HEK293 (cell line): ENCODE measurements at regions not wholly inside any gene's neighbourhood (a gene's known extent, or its start where the extent isn't known, plus 50 kb on each side); places are given as distances from the start of the nearest gene placed in this dataset.

Source experiments
- CTCF ChIA-PET: fragments of 350-600 bp; formaldehyde crosslinking; extraction: SDS; loops from one replicate; lab custom pipeline; 2021; ENCODE audit warnings: antibody characterized with exemption; lab: Yijun Ruan, JAX
- POLR2A ChIA-PET: fragments of 300-600 bp; formaldehyde crosslinking; extraction: SDS; loops from one replicate; lab custom pipeline; 2020; ENCODE audit warnings: antibody characterized with exemption, inconsistent platforms; lab: Yijun Ruan, JAX
- H3K27ac ChIP-seq: fragments of 200-500 bp; sonication (Bioruptor generic); 2 replicates; pipeline ENCODE4 v1.5.1; 2014; ENCODE audit warnings: low read depth, low read length, control low read depth, inconsistent platforms; ENCODE audit errors: extremely low read depth
- H3K36me3 ChIP-seq, 2 experiments: fragments of 200-500 bp in 1 of 2; sonication (Bioruptor generic) in 1 of 2; 1 replicate in 1 of 2; 2 replicates in 1 of 2; pipeline ENCODE4 v1.5.1; 2014 to 2017; ENCODE audit warnings: inconsistent platforms in 2 of 2, low read length in 2 of 2; ENCODE audit not compliant: control insufficient read depth in 2 of 2, insufficient read depth in 1 of 2
- H3K4me1 ChIP-seq: fragments of 200-500 bp; sonication (Bioruptor generic); 2 replicates; pipeline ENCODE4 v1.5.1; 2014; ENCODE audit warnings: mild to moderate bottlenecking, low read length, inconsistent platforms; ENCODE audit not compliant: control insufficient read depth, insufficient read depth
- H3K4me3 ChIP-seq: 2 replicates; pipeline ENCODE4 v1.5.1; 2011; ENCODE audit warnings: low read depth, mild to moderate bottlenecking, control low read depth, low read length, moderate library complexity
- H3K9me3 ChIP-seq: fragments of 200-500 bp; sonication (Bioruptor generic); 2 replicates; pipeline ENCODE4 v1.5.1; 2014; ENCODE audit warnings: low read depth, low read length, inconsistent platforms; ENCODE audit not compliant: control insufficient read depth, insufficient read depth
- GLI4 ChIP-seq: fragments of 450-650 bp; formaldehyde crosslinking; IDR thresholded peaks from 2 replicates; pipeline ENCODE4 v1.5.1; 2016; ENCODE audit warnings: missing biosample characterization, missing genetic modification characterization
- GLIS1 ChIP-seq: fragments of 450-650 bp; formaldehyde crosslinking; IDR thresholded peaks from 2 replicates; pipeline ENCODE4 v1.5.1; 2016; ENCODE audit warnings: missing biosample characterization, missing genetic modification characterization
- HOXA7 ChIP-seq: sonication (generic); formaldehyde crosslinking; IDR thresholded peaks from 2 replicates; pipeline ENCODE4 v1.8.1; 2022; ENCODE audit warnings: missing genetic modification reagents, borderline replicate concordance
- IKZF3 ChIP-seq: fragments of 450-650 bp; IDR thresholded peaks from 2 replicates; pipeline ENCODE4 v1.5.0; 2018; ENCODE audit warnings: missing biosample characterization, mild to moderate bottlenecking, missing genetic modification characterization, moderate library complexity
- KLF16 ChIP-seq: fragments of 450-650 bp; formaldehyde crosslinking; IDR thresholded peaks from 2 replicates; pipeline ENCODE4 v1.5.1; 2017; ENCODE audit warnings: missing biosample characterization, missing genetic modification characterization
- MEIS1 ChIP-seq: sonication (generic); formaldehyde crosslinking; IDR thresholded peaks from 2 replicates; pipeline ENCODE4 v1.8.1; 2022; ENCODE audit warnings: missing genetic modification reagents, mild to moderate bottlenecking, borderline replicate concordance
- ZFHX2 ChIP-seq: fragments of 450-650 bp; formaldehyde crosslinking; conservative IDR thresholded peaks from 2 replicates; pipeline ENCODE4 v1.5.1; 2016; ENCODE audit warnings: missing biosample characterization, missing genetic modification characterization
- ZNF175 ChIP-seq: fragments of 450-650 bp; formaldehyde crosslinking; IDR thresholded peaks from 2 replicates; pipeline ENCODE4 v1.5.1; 2016; ENCODE audit warnings: missing biosample characterization, missing genetic modification characterization
- ZNF211 ChIP-seq: fragments of 450-650 bp; formaldehyde crosslinking; IDR thresholded peaks from 2 replicates; pipeline ENCODE4 v1.5.1; 2016; ENCODE audit warnings: low read depth, missing biosample characterization, missing genetic modification characterization
- ZNF221 ChIP-seq: fragments of 450-650 bp; formaldehyde crosslinking; IDR thresholded peaks from 2 replicates; pipeline ENCODE4 v1.5.1; 2017; ENCODE audit warnings: missing biosample characterization, missing genetic modification characterization, borderline replicate concordance
- ZNF248 ChIP-seq: fragments of 450-650 bp; formaldehyde crosslinking; IDR thresholded peaks from 2 replicates; pipeline ENCODE4 v1.5.1; 2017; ENCODE audit warnings: missing biosample characterization, missing genetic modification characterization
- ZNF302 ChIP-seq: fragments of 450-650 bp; formaldehyde crosslinking; IDR thresholded peaks from 2 replicates; pipeline ENCODE4 v1.5.1; 2016; ENCODE audit warnings: missing biosample characterization, missing genetic modification characterization, low read depth
- ZNF350 ChIP-seq: fragments of 450-650 bp; formaldehyde crosslinking; IDR thresholded peaks from 2 replicates; pipeline ENCODE4 v1.5.0; 2017; ENCODE audit warnings: missing biosample characterization, mild to moderate bottlenecking, missing genetic modification characterization
- ZNF433 ChIP-seq: fragments of 450-650 bp; formaldehyde crosslinking; IDR thresholded peaks from 2 replicates; pipeline ENCODE4 v1.5.1; 2016; ENCODE audit warnings: missing biosample characterization, missing genetic modification characterization, low read depth
- ZNF473 ChIP-seq: fragments of 450-650 bp; formaldehyde crosslinking; IDR thresholded peaks from 2 replicates; pipeline ENCODE4 v1.5.1; 2017; ENCODE audit warnings: missing biosample characterization, missing genetic modification characterization
- ZNF544 ChIP-seq: fragments of 450-650 bp; formaldehyde crosslinking; IDR thresholded peaks from 2 replicates; pipeline ENCODE4 v1.5.0; 2017; ENCODE audit warnings: missing biosample characterization, missing genetic modification characterization
- ZNF555 ChIP-seq: fragments of 450-650 bp; formaldehyde crosslinking; conservative IDR thresholded peaks from 2 replicates; pipeline ENCODE4 v1.5.1; 2017; ENCODE audit warnings: missing biosample characterization, mild to moderate bottlenecking, missing genetic modification characterization, inconsistent platforms
- ZNF596 ChIP-seq: fragments of 450-650 bp; IDR thresholded peaks from 2 replicates; pipeline ENCODE4 v1.5.0; 2018; ENCODE audit warnings: missing biosample characterization, mild to moderate bottlenecking, missing genetic modification characterization, moderate library complexity
- ZNF621 ChIP-seq: fragments of 450-650 bp; formaldehyde crosslinking; IDR thresholded peaks from 2 replicates; pipeline ENCODE4 v1.5.1; 2017; ENCODE audit warnings: missing biosample characterization, missing genetic modification characterization
- ZNF664 ChIP-seq: fragments of 450-650 bp; formaldehyde crosslinking; IDR thresholded peaks from 2 replicates; pipeline ENCODE4 v1.5.1; 2016; ENCODE audit warnings: missing biosample characterization, missing genetic modification characterization
- ZNF777 ChIP-seq: fragments of 450-650 bp; formaldehyde crosslinking; IDR thresholded peaks from 2 replicates; pipeline ENCODE4 v1.5.1; 2017; ENCODE audit warnings: missing biosample characterization, missing genetic modification characterization, borderline replicate concordance
- ZNF791 ChIP-seq: fragments of 450-650 bp; formaldehyde crosslinking; IDR thresholded peaks from 2 replicates; pipeline ENCODE4 v1.5.1; 2016; ENCODE audit warnings: missing biosample characterization, missing genetic modification characterization
- TF ChIP-seq, protein P1 (sequence below): fragments of 450-650 bp; formaldehyde crosslinking; IDR thresholded peaks from 2 replicates; pipeline ENCODE4 v1.5.1; 2016; ENCODE audit warnings: missing biosample characterization, missing genetic modification characterization, low read depth
- TF ChIP-seq, protein P2 (sequence below): fragments of 450-650 bp; formaldehyde crosslinking; IDR thresholded peaks from 2 replicates; pipeline ENCODE4 v1.5.1; 2016; ENCODE audit warnings: missing biosample characterization, missing genetic modification characterization
- TF ChIP-seq, protein P3 (sequence below): sonication (generic); formaldehyde crosslinking; IDR thresholded peaks from 2 replicates; pipeline ENCODE4 v1.8.1; 2022; ENCODE audit warnings: mild to moderate bottlenecking, moderate library complexity, missing genetic modification reagents
- TF ChIP-seq, protein P4 (sequence below): fragments of 450-650 bp; formaldehyde crosslinking; IDR thresholded peaks from 2 replicates; pipeline ENCODE4 v1.5.1; 2017; ENCODE audit warnings: missing biosample characterization, missing genetic modification characterization
- TF ChIP-seq, protein P5 (sequence below): fragments of 450-650 bp; formaldehyde crosslinking; IDR thresholded peaks from 2 replicates; pipeline ENCODE4 v1.5.1; 2016; ENCODE audit warnings: missing biosample characterization, missing genetic modification characterization

DNA sequence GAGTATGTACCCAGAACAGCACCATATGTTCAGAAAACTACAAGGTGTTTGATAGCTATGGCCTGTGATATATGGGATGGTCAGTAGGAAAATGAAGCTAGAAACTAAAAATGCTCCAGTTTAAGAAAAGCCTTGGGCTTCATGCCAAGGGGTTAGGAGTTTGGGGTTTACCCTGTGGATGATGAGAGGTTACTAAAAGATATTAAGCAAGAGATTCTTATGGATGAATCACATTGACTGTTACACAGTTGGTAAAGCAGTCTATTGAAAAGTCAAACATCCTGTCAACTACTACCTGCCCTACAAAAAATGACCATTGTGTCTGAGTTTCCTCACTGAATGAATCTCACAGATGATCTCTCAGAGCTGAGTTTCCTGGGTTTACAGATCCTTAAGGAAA is 166.2 kb upstream of the INHBA start (continued):
- TF ChIP-seq, protein P1, sequence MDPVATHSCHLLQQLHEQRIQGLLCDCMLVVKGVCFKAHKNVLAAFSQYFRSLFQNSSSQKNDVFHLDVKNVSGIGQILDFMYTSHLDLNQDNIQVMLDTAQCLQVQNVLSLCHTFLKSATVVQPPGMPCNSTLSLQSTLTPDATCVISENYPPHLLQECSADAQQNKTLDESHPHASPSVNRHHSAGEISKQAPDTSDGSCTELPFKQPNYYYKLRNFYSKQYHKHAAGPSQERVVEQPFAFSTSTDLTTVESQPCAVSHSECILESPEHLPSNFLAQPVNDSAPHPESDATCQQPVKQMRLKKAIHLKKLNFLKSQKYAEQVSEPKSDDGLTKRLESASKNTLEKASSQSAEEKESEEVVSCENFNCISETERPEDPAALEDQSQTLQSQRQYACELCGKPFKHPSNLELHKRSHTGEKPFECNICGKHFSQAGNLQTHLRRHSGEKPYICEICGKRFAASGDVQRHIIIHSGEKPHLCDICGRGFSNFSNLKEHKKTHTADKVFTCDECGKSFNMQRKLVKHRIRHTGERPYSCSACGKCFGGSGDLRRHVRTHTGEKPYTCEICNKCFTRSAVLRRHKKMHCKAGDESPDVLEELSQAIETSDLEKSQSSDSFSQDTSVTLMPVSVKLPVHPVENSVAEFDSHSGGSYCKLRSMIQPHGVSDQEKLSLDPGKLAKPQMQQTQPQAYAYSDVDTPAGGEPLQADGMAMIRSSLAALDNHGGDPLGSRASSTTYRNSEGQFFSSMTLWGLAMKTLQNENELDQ (tag by site-specific recombination), result no peak
- no peak for TF ChIP-seq ZNF473 (tag by site-specific recombination)
- TF ChIP-seq, protein P2, sequence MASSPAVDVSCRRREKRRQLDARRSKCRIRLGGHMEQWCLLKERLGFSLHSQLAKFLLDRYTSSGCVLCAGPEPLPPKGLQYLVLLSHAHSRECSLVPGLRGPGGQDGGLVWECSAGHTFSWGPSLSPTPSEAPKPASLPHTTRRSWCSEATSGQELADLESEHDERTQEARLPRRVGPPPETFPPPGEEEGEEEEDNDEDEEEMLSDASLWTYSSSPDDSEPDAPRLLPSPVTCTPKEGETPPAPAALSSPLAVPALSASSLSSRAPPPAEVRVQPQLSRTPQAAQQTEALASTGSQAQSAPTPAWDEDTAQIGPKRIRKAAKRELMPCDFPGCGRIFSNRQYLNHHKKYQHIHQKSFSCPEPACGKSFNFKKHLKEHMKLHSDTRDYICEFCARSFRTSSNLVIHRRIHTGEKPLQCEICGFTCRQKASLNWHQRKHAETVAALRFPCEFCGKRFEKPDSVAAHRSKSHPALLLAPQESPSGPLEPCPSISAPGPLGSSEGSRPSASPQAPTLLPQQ (tag by site-specific recombination), result no peak
- no peak for TF ChIP-seq HOXA7 (CRISPR knock-in tag)
- TF ChIP-seq, protein P3, sequence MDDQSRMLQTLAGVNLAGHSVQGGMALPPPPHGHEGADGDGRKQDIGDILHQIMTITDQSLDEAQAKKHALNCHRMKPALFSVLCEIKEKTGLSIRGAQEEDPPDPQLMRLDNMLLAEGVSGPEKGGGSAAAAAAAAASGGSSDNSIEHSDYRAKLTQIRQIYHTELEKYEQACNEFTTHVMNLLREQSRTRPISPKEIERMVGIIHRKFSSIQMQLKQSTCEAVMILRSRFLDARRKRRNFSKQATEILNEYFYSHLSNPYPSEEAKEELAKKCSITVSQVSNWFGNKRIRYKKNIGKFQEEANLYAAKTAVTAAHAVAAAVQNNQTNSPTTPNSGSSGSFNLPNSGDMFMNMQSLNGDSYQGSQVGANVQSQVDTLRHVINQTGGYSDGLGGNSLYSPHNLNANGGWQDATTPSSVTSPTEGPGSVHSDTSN (CRISPR knock-in tag), result no peak
- TF ChIP-seq GLI4 (tag by site-specific recombination), result no peak
- no peak for TF ChIP-seq ZNF221 (tag by site-specific recombination)

DNA sequence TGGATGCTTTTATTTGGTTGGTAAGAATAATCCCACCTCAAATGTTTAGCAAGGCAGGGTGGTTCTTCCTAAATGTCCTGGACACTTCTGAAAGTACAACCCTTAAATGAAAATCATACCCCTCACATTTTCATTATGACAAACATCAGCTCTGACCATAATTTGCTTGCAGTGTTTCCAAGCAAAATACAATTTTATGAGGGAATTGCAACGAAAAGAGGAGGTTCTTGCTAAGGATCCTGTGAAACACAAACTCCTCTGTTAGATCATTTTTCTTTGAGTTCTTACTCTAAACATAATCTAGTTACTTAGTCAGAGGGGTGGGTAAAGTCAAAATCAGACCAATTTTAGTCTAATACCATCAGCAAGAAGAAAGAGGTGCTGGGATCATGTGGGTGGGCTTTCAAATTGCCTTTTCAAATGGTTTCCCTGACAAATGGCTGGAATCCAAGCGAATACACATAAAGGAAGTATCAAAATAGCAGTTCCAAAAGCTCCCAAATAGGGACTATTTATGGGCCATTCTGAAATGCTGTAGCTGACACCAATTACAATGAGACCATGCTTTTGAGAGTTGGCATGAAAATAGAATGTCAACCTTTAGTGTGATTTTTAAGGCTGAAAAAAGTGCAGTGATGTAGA is 164.9 kb upstream of the INHBA start:
- H3K4me1 ChIP-seq, result peaks cover 3% of the 10 kb centered on the region; the same call in 1 of the 2 replicates
- ChIA-PET CTCF (no interaction called here), POLR2A (no interaction called here)
- no peaks in the 10 kb centered on the region for H3K36me3 ChIP-seq
- H3K9me3 ChIP-seq, result no peaks in the 10 kb centered on the region
- H3K27ac ChIP-seq, result no peak overlapping the region
- TF ChIP-seq ZNF211 (no peak), ZNF544 (tag by site-specific recombination) (no peak), KLF16 (tag by site-specific recombination) (no peak), ZNF350 (tag by site-specific recombination) (no peak), ZNF621 (no peak), ZNF433 (no peak), MEIS1 (CRISPR knock-in tag) (no peak), ZNF555 (tag by site-specific recombination) (no peak), GLIS1 (no peak), ZNF777 (tag by site-specific recombination) (no peak), ZNF175 (tag by site-specific recombination) (no peak), ZNF302 (tag by site-specific recombination) (no peak), ZNF596 (no peak), IKZF3 (tag by site-specific recombination) (no peak), ZNF664 (tag by site-specific recombination) (no peak), ZFHX2 (no peak), ZNF248 (tag by site-specific recombination) (no peak), ZNF791 (tag by site-specific recombination) (no peak)
- TF ChIP-seq, protein P4, sequence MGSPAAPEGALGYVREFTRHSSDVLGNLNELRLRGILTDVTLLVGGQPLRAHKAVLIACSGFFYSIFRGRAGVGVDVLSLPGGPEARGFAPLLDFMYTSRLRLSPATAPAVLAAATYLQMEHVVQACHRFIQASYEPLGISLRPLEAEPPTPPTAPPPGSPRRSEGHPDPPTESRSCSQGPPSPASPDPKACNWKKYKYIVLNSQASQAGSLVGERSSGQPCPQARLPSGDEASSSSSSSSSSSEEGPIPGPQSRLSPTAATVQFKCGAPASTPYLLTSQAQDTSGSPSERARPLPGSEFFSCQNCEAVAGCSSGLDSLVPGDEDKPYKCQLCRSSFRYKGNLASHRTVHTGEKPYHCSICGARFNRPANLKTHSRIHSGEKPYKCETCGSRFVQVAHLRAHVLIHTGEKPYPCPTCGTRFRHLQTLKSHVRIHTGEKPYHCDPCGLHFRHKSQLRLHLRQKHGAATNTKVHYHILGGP (tag by site-specific recombination), result no peak
- TF ChIP-seq, protein P5, sequence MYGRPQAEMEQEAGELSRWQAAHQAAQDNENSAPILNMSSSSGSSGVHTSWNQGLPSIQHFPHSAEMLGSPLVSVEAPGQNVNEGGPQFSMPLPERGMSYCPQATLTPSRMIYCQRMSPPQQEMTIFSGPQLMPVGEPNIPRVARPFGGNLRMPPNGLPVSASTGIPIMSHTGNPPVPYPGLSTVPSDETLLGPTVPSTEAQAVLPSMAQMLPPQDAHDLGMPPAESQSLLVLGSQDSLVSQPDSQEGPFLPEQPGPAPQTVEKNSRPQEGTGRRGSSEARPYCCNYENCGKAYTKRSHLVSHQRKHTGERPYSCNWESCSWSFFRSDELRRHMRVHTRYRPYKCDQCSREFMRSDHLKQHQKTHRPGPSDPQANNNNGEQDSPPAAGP, result no peak
- H3K4me3 ChIP-seq, result no peak overlapping the region
